Vagina (tissue), 2 donors: ENCODE measurements at regions not wholly inside any gene's neighbourhood (a gene's known extent, or its start where the extent isn't known, plus 50 kb on each side); places are given as distances from the start of the nearest gene placed in this dataset.

Experiments
- DNase-seq, 2 donors: peaks; one replicate each; pipeline ENCODE4 v3.0.0-alpha.2; 2017; ENCODE audit errors: extremely low spot score in 2 of 2
- H3K27ac ChIP-seq: fragments of 200-600 bp; sonication (generic); one replicate; pipeline ENCODE4 v1.5.1; 2019
- H3K27me3 ChIP-seq: fragments of 200-600 bp; sonication (generic); one replicate; pipeline ENCODE4 v1.5.1; 2019
- H3K36me3 ChIP-seq, 2 donors: fragments of 200-600 bp; sonication (generic); one replicate each; pipeline ENCODE4 v1.5.1; 2017 to 2019
- H3K4me1 ChIP-seq: fragments of 200-600 bp; sonication (generic); one replicate; pipeline ENCODE4 v1.5.1; 2019
- H3K4me3 ChIP-seq, 2 donors: fragments of 200-600 bp; sonication (generic); 1 replicate in 1 of 2; 2 replicates in 1 of 2; pipeline ENCODE4 v1.5.1; 2016 to 2019
- H3K9me3 ChIP-seq: fragments of 200-600 bp; sonication (generic); one replicate; pipeline ENCODE4 v1.5.1; 2019
- CTCF ChIP-seq, 3 experiments: fragments of 450-650 bp in 2 of 3; fragments of 200-600 bp in 1 of 3; sonication (generic) in 1 of 3; IDR thresholded peaks; one replicate each; pipeline ENCODE4 v1.5.1; 2017 to 2019; ENCODE audit warnings: antibody characterized with exemption in 3 of 3, mild to moderate bottlenecking in 2 of 3, moderate library complexity in 2 of 3
- POLR2A ChIP-seq, 2 donors: fragments of 450-650 bp; IDR thresholded peaks; one replicate each; pipeline ENCODE4 v1.6.1; 2017; ENCODE audit warnings: antibody characterized with exemption in 2 of 2, mild to moderate bottlenecking in 2 of 2, moderate library complexity in 2 of 2
- POLR2AphosphoS5 ChIP-seq, 2 donors: sonication (generic); formaldehyde crosslinking; IDR thresholded peaks; one replicate each; pipeline ENCODE4 v1.9.0; 2017; ENCODE audit warnings: antibody characterized with exemption in 2 of 2, mild to moderate bottlenecking in 2 of 2, low read depth in 1 of 2; ENCODE audit not compliant: insufficient read depth in 1 of 2
- intact Hi-C: fragments of 100-400 bp; cut with DNase I; formaldehyde crosslinking; loops from one replicate; pipeline ENCODE4 v1.15.1; 2023

- Histone ChIP-seq H3K4me3 (no peak overlapping the region), H3K4me1 (no peaks in the 10 kb centered on the region), H3K27ac (no peak overlapping the region), H3K27me3 (no peaks in the 10 kb centered on the region), H3K9me3 (no peaks in the 10 kb centered on the region), H3K36me3 (no peaks in the 10 kb centered on the region)
- intact Hi-C loops: no loop called here
- TF ChIP-seq POLR2A (IDR thresholded peaks at IDR 0.05) (no peak), POLR2AphosphoS5 (IDR thresholded peaks at IDR 0.05; ENCODE audit: insufficient read depth in 1 of 2, low read depth in 1 of 2) (no peak), CTCF (IDR thresholded peaks at IDR 0.05) (no peak)
- DNase-seq: no peak
These were observed 715.5 kb downstream of the TLR4 start for GRCh38 chr9:118419676-118420075.

GRCh38 chr9:118422508-118422907 is 718.3 kb downstream of the TLR4 start:
- H3K27ac ChIP-seq: no peak overlapping the region
- TF ChIP-seq CTCF (IDR thresholded peaks at IDR 0.05): no peak
- no peak for TF ChIP-seq POLR2AphosphoS5 (IDR thresholded peaks at IDR 0.05; ENCODE audit: insufficient read depth in 1 of 2, low read depth in 1 of 2)
- TF ChIP-seq POLR2A (IDR thresholded peaks at IDR 0.05): no peak
- H3K4me1 ChIP-seq: no peaks in the 10 kb centered on the region
- H3K9me3 ChIP-seq: no peaks in the 10 kb centered on the region
- intact Hi-C loops: no loop called here
- no peaks in the 10 kb centered on the region for H3K36me3 ChIP-seq
- no peak overlapping the region for H3K4me3 ChIP-seq
- no peak for DNase-seq
- no peaks in the 10 kb centered on the region for H3K27me3 ChIP-seq

GRCh38 chr9:118423021-118423420 is 718.8 kb downstream of the TLR4 start:
- intact Hi-C loops: no loop called here
- Histone ChIP-seq H3K36me3 (no peaks in the 10 kb centered on the region), H3K27me3 (no peaks in the 10 kb centered on the region), H3K9me3 (no peaks in the 10 kb centered on the region), H3K4me3 (no peak overlapping the region), H3K4me1 (no peaks in the 10 kb centered on the region), H3K27ac (no peak overlapping the region)
- TF ChIP-seq POLR2A (IDR thresholded peaks at IDR 0.05) (no peak), POLR2AphosphoS5 (IDR thresholded peaks at IDR 0.05; ENCODE audit: insufficient read depth in 1 of 2, low read depth in 1 of 2) (no peak), CTCF (IDR thresholded peaks at IDR 0.05) (no peak)
- no peak for DNase-seq

- intact Hi-C loops: no loop called here
- no peak overlapping the region for H3K4me3 ChIP-seq
- H3K27me3 ChIP-seq: no peaks in the 10 kb centered on the region
- H3K27ac ChIP-seq: no peak overlapping the region
- no peaks in the 10 kb centered on the region for H3K4me1 ChIP-seq
- no peaks in the 10 kb centered on the region for H3K36me3 ChIP-seq
- DNase-seq: no peak
- no peaks in the 10 kb centered on the region for H3K9me3 ChIP-seq
- TF ChIP-seq POLR2A (IDR thresholded peaks at IDR 0.05) (no peak), POLR2AphosphoS5 (IDR thresholded peaks at IDR 0.05; ENCODE audit: insufficient read depth in 1 of 2, low read depth in 1 of 2) (no peak), CTCF (IDR thresholded peaks at IDR 0.05) (no peak)
These were observed 719.5 kb downstream of the TLR4 start for GRCh38 chr9:118423721-118424120.

GRCh38 chr9:118426772-118427171 is 722.6 kb downstream of the TLR4 start:
- H3K9me3 ChIP-seq: no peaks in the 10 kb centered on the region
- H3K4me3 ChIP-seq: no peak overlapping the region
- H3K4me1 ChIP-seq: no peaks in the 10 kb centered on the region
- H3K27ac ChIP-seq: no peak overlapping the region
- intact Hi-C loops: no loop called here
- no peaks in the 10 kb centered on the region for H3K27me3 ChIP-seq
- no peaks in the 10 kb centered on the region for H3K36me3 ChIP-seq
- DNase-seq: no peak
- TF ChIP-seq CTCF (IDR thresholded peaks at IDR 0.05) (no peak), POLR2A (IDR thresholded peaks at IDR 0.05) (no peak), POLR2AphosphoS5 (IDR thresholded peaks at IDR 0.05; ENCODE audit: insufficient read depth in 1 of 2, low read depth in 1 of 2) (no peak)
